ENCODE measurements at regions not wholly inside any gene's neighbourhood (a gene's known extent, or its start where the extent isn't known, plus 50 kb on each side); places are given as distances from the start of the nearest gene placed in this dataset.

DNA sequence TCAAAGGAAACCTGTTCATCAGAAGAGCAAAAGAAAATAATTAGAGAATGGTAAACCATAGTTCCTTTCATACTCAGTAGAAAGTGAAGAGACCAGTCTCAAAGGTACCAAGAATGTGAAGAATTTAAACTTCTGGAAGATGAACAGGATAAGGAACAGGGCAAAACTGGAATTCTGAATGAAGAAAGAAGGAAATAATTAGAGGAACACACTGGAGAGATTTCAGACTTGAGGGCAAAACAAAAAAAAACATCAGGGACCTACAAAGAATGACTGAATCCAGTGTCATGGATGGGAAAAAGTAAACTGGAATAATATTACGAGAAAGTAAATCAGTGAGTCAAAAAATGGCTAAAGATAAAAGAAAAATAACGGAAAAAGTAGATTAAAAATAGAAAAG lies 245.6 kb upstream of the NEIL3 start:
- H3K27me3 ChIP-seq: no peaks in the 10 kb centered on the region
- H3K9me3 ChIP-seq: no peaks in the 10 kb centered on the region
- H3K4me1 ChIP-seq: no peaks in the 10 kb centered on the region
- H3K36me3 ChIP-seq: no peaks in the 10 kb centered on the region
- H3K4me3 ChIP-seq (ENCODE audit: low read depth, low read length): no peak overlapping the region
- DNase-seq: no peak
- TF ChIP-seq, protein P1, sequence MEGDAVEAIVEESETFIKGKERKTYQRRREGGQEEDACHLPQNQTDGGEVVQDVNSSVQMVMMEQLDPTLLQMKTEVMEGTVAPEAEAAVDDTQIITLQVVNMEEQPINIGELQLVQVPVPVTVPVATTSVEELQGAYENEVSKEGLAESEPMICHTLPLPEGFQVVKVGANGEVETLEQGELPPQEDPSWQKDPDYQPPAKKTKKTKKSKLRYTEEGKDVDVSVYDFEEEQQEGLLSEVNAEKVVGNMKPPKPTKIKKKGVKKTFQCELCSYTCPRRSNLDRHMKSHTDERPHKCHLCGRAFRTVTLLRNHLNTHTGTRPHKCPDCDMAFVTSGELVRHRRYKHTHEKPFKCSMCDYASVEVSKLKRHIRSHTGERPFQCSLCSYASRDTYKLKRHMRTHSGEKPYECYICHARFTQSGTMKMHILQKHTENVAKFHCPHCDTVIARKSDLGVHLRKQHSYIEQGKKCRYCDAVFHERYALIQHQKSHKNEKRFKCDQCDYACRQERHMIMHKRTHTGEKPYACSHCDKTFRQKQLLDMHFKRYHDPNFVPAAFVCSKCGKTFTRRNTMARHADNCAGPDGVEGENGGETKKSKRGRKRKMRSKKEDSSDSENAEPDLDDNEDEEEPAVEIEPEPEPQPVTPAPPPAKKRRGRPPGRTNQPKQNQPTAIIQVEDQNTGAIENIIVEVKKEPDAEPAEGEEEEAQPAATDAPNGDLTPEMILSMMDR (IDR thresholded peaks at IDR 0.05; ENCODE audit: low read depth, low read length): no peak

DNA sequence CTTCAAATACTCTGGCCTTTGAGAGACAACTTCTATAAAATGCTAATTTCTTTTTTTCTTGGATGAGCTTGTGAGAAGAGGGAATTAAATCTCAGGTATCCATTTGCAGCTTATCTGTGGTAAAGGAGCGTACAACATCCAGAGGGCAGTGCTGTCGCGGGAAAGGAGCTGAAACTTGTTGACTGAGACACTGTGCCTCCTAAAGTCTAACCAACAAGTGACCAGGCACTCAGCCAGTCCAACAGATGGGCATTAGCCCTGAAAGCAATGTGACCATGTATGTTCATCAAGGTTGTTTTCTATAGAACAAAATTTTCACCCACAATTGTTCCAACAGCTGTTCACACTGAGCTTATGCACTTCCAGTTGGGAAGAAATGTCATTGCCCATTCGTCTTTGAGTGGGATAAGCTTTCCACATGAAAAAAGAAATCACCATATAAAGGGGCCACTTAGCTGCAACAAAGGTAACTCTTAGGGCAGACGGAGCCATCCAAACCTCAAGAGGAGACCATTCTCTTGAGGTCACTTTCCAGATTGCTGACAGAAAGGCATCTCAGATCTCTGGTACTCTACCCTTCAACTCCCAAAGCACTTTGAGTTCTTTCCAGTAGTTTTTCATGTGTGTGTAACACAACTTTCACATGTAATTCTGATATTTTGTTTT lies 244.8 kb upstream of the NEIL3 start:
- Histone ChIP-seq H3K27me3 (no peaks in the 10 kb centered on the region), H3K4me3 (ENCODE audit: low read depth, low read length) (no peak overlapping the region), H3K9me3 (no peaks in the 10 kb centered on the region), H3K4me1 (no peaks in the 10 kb centered on the region), H3K36me3 (no peaks in the 10 kb centered on the region)
- TF ChIP-seq, protein P1 (IDR thresholded peaks at IDR 0.05; ENCODE audit: low read depth, low read length): 0 out of 2 replicates have a peak, but pooled peaks have one; percentile 10
- DNase-seq: no peak

DNA sequence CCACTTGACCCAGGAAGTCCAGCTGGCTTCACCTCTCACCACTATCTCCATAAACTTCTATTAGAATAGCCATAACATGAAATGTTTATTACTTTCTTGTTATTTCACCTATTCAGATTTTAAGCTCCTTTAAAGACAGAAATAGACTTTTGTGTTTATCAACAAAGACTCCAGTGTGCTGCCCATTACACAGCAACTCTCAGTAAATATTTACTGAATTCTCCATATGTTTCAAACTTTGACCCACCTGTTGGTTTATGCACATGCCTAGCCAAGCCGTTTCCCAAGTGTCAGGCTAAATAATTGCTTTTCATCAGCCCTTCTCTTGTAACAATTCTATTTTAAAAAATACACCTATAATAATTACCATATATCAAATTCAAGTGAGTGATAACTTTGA lies 242.9 kb upstream of the NEIL3 start:
- H3K36me3 ChIP-seq: no peaks in the 10 kb centered on the region
- TF ChIP-seq, protein P1 (IDR thresholded peaks at IDR 0.05; ENCODE audit: low read depth, low read length): no peak
- H3K9me3 ChIP-seq: no peaks in the 10 kb centered on the region
- H3K4me3 ChIP-seq (ENCODE audit: low read depth, low read length): no peak overlapping the region
- no peaks in the 10 kb centered on the region for H3K4me1 ChIP-seq
- no peak for DNase-seq
- no peaks in the 10 kb centered on the region for H3K27me3 ChIP-seq

DNA sequence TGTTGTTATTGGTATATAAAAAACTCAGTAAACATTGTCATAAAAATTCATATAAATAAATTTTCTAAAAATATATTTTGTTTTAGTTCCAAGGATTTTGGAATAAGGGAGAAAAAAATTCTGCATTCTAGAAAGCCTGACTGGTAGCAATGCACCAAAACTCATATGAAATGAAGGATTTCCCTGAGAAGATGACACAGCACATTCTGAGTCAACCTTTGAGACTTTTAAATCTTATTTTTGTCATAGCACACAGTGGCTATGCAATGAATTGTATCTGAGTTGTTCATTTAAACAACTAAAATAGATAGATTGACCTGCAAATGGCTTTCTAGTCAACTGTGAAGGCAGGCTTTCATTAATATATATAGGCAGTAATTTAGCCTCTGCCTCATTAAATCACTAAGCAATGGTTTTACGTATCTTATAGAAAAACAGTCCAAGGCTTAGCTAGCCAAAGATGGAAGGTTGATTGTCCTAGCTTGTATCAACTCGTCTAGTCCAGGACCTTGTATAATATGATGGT lies 239.1 kb upstream of the NEIL3 start:
- DNase-seq: no peak
- TF ChIP-seq, protein P1 (IDR thresholded peaks at IDR 0.05; ENCODE audit: low read depth, low read length): no peak
- H3K36me3 ChIP-seq: no peaks in the 10 kb centered on the region
- no peaks in the 10 kb centered on the region for H3K9me3 ChIP-seq
- H3K4me1 ChIP-seq: no peaks in the 10 kb centered on the region
- no peaks in the 10 kb centered on the region for H3K27me3 ChIP-seq
- H3K4me3 ChIP-seq (ENCODE audit: low read depth, low read length): no peak overlapping the region

DNA sequence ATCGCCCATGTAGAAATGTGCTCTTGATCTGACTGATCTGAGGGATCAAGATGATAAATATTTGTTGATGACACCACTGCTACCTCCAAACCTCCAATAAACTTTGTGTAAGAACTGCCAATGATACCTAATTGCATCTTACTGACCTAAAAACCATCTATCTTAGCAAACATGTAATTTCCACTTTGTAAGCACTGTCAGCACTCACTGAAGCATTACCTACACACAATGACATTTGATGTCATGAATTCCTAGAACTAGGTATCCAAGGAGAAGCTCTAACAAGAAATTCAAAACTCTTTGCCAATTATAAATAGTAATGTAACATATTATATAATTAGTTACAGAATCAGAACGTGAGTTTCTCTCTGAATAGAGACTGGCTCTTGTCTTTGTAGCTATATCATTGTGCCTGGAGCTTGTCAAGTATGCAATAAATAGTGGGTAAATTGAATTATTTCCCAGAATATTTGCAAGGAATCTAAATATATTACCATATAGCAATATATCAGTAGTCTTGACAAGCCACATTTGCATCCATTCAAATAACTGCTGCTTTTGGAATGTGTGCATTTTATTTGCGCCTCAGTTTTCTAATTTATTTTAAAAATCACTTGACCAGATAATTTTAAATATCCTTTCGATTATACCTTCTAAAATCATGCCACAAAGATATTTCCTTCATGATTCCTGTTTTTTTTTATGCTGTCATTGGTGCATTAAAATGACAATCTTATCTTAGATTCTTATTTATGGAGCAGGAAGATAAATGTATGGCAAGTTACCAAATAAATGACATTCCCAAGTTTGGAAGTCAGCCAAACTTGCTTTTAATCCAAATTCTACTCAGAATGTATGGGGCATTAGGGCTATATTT lies 232.3 kb upstream of the NEIL3 start:
- Histone ChIP-seq H3K27me3 (no peaks in the 10 kb centered on the region), H3K4me3 (ENCODE audit: low read depth, low read length) (peak overlapping the region; percentile 7; the same call in 1 of the 2 replicates), H3K36me3 (no peaks in the 10 kb centered on the region), H3K4me1 (peaks cover 13% of the 10 kb centered on the region; the same call in 1 of the 2 replicates), H3K9me3 (no peaks in the 10 kb centered on the region)
- TF ChIP-seq, protein P1 (IDR thresholded peaks at IDR 0.05; ENCODE audit: low read depth, low read length): no peak
- no peak for DNase-seq
